ENCODE measurements at regions not wholly inside any gene's neighbourhood (a gene's known extent, or its start where the extent isn't known, plus 50 kb on each side); places are given as distances from the start of the nearest gene placed in this dataset.

DNA sequence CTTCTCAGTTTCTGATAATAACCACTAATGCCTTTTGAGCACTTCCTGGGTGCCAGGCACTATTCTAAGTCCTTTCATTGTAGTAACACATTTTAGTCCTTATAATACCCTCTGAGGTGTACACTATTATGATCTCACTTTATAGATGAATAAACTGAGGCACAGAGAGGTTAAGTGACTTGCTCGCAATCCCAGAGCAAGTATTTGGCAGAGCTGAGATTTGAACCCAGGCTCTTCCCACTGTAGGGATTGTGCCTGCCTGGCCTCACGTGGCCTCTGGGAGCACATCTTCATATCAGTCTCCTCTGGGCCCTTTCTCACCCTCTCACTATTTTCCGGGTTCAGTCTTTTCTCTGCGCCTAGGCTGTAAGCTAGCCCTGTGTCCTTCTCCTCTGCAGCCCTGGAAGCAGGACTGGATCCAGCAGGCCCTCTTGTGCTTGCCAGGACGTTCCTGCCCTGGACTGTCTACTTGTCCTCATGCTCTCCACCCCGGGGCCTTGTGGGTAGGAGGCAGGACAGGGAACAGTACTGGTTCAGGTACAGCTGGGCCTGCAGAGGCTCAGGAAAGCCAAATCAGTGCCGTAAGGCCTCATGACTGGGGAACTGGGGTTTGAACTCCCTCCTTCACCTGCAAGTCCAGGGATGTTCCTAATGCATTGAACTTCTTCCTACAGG, 139.6 kb downstream of the VEGFA start:
- Histone ChIP-seq H3K4me3 (no peak overlapping the region), H3K27ac (no peak overlapping the region), H3K4me1 (peaks cover 22 to 27% (median 26%) of the 10 kb centered on the region in 3 donors), H3K27me3 (no peaks in the 10 kb centered on the region), H3K36me3 (no peaks in the 10 kb centered on the region), H3K9me3 (no peaks in the 10 kb centered on the region)
- FAIRE-seq (no peak), ATAC-seq (no peak), DNase-seq (peak in 1 of 6 donors; percentile 56)
- WGBS, 2 donors: 73 to 79% methylated on average over 7 of the region's 7 CpGs
- TF ChIP-seq, protein P1, sequence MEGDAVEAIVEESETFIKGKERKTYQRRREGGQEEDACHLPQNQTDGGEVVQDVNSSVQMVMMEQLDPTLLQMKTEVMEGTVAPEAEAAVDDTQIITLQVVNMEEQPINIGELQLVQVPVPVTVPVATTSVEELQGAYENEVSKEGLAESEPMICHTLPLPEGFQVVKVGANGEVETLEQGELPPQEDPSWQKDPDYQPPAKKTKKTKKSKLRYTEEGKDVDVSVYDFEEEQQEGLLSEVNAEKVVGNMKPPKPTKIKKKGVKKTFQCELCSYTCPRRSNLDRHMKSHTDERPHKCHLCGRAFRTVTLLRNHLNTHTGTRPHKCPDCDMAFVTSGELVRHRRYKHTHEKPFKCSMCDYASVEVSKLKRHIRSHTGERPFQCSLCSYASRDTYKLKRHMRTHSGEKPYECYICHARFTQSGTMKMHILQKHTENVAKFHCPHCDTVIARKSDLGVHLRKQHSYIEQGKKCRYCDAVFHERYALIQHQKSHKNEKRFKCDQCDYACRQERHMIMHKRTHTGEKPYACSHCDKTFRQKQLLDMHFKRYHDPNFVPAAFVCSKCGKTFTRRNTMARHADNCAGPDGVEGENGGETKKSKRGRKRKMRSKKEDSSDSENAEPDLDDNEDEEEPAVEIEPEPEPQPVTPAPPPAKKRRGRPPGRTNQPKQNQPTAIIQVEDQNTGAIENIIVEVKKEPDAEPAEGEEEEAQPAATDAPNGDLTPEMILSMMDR (IDR thresholded peaks at IDR 0.05): no peak
- intact Hi-C loops (cut with DNase I): no loop called here

GRCh38 chr6:43907789-43908472, 137.9 kb downstream of the VEGFA start:
- intact Hi-C loops (cut with DNase I): no loop called here
- no peak for FAIRE-seq
- Histone ChIP-seq H3K4me3 (no peak overlapping the region), H3K4me1 (peaks cover 9 to 10% (median 10%) of the 10 kb centered on the region in 3 donors), H3K36me3 (no peaks in the 10 kb centered on the region), H3K27me3 (no peaks in the 10 kb centered on the region), H3K27ac (no peak overlapping the region), H3K9me3 (no peaks in the 10 kb centered on the region)
- TF ChIP-seq, protein P1 (IDR thresholded peaks at IDR 0.05): no peak
- WGBS, 2 donors: 37 to 44% methylated on average over 4 of the region's 4 CpGs
- DNase-seq: peak in 1 of 6 donors; percentile 43
- ATAC-seq: peak in 3 of 4 donors; percentile 9 to 67 (median 42)

DNA sequence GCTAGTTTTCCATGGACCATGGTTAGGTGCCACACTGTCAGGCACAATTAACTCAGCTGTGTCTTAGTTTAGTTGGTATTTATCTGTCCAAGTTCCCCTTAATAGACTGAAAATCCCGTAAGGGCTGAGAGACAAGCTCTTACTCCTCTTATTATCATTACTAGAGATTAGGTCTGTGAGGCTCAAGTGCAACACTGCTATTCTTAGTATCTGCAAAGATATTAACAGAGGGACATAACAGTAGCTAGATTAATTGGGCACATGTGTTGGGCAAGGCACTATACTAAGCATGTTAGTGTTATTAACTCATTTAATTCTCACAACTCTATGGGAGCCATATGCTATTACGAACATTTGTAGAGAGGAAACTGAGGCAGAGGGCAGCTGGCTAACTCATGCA, 137.3 kb downstream of the VEGFA start:
- Histone ChIP-seq H3K27me3 (no peaks in the 10 kb centered on the region), H3K4me1 (peaks cover 3 to 4% (median 4%) of the 10 kb centered on the region in 3 donors), H3K4me3 (no peak overlapping the region), H3K9me3 (no peaks in the 10 kb centered on the region), H3K36me3 (no peaks in the 10 kb centered on the region), H3K27ac (no peak overlapping the region)
- TF ChIP-seq, protein P1 (IDR thresholded peaks at IDR 0.05): no peak
- DNase-seq (no peak), ATAC-seq (no peak), FAIRE-seq (no peak)
- 92% methylated on average over 2 of the region's 2 CpGs for WGBS, 2 donors
- intact Hi-C loops (cut with DNase I): no loop called here

GRCh38 chr6:43904311-43905123, 134.5 kb downstream of the VEGFA start:
- no peaks in the 10 kb centered on the region for H3K36me3 ChIP-seq
- no peak overlapping the region for H3K4me3 ChIP-seq
- ATAC-seq (no peak), DNase-seq (no peak), FAIRE-seq (no peak)
- TF ChIP-seq, protein P1 (IDR thresholded peaks at IDR 0.05): no peak
- no peaks in the 10 kb centered on the region for H3K4me1 ChIP-seq
- H3K27me3 ChIP-seq: no peaks in the 10 kb centered on the region
- H3K27ac ChIP-seq: no peak overlapping the region
- no peaks in the 10 kb centered on the region for H3K9me3 ChIP-seq
- intact Hi-C loops (cut with DNase I): no loop called here
- WGBS, 2 donors: 73 to 86% methylated on average over 6 of the region's 6 CpGs

Data from pancreas (tissue), 10 donors.